Activated T-cell treated with anti-CD3 and anti-CD28 coated beads for 24 hours (primary cell): ENCODE measurements at regions not wholly inside any gene's neighbourhood (a gene's known extent, or its start where the extent isn't known, plus 50 kb on each side); places are given as distances from the start of the nearest gene placed in this dataset.

Experiments
- DNase-seq: peaks from one replicate; pipeline ENCODE4 v3.0.0-alpha.2; 2020; ENCODE audit warnings: low read depth

DNA sequence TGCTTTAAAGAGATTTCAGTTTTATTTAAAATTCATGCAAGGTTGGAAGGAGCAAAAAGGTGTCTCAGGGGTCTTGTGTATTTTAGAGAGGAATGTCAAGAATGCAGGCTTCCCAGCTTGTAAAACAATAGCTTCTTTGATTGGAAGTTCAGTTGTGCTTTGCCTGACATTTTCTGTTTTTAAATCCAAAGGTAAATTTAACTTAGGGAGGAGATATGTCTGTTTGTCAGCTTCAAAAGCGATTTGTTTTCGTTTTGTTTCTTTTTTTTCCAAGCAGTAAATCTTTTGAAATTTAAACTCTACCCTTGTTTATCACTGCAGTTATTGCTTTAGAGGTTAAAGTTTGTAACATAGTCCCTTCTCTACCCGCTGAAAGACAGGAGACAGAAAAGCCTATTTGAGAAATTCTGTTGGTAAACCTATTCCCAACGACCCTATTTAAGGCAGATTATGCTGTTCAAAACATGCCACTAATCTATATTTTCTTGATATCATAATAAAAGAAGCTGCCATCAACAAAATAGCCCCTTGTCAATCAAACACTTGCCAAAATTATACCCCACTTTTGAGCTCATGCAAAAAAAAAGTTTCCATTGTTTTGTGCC is 639.6 kb downstream of the IRS1 start:
- no peak for DNase-seq

DNA sequence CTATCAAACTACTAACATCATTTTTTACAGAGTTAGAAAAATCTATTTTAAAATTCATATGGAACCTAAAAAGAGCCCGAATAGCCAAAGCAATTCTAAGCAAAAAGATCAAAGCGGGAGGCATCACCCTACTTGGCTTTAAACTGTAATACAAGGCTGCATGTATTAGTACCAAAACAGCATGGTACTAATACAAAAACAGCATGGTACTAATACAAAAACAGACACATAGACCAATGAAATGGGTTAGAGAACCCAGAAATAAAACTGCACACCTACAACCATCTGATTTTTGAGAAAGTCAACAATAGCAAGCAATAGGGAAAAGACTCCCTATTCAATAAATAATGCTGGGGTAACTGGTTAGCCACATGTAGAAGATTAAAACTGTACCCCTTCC is 640.7 kb downstream of the IRS1 start:
- no peak for DNase-seq

DNA sequence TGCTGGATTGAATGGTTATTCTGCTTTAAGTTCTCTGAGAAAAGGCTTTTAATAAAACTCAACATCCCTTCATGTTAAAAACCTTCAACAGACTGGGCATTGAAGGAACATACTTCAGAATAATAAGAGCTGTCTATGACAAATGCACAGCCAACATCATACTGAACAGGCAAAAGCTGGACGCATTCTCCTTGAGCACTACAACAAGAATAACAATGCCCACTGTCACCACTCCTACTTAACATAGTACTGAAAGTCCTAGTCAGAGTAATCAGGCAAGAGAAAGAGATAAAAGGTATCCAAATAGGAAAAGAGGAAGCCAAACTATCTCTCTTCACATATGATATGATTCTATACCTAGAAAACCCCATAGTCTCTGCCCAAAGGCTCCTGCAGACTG is 641.4 kb downstream of the IRS1 start:
- no peak for DNase-seq

DNA sequence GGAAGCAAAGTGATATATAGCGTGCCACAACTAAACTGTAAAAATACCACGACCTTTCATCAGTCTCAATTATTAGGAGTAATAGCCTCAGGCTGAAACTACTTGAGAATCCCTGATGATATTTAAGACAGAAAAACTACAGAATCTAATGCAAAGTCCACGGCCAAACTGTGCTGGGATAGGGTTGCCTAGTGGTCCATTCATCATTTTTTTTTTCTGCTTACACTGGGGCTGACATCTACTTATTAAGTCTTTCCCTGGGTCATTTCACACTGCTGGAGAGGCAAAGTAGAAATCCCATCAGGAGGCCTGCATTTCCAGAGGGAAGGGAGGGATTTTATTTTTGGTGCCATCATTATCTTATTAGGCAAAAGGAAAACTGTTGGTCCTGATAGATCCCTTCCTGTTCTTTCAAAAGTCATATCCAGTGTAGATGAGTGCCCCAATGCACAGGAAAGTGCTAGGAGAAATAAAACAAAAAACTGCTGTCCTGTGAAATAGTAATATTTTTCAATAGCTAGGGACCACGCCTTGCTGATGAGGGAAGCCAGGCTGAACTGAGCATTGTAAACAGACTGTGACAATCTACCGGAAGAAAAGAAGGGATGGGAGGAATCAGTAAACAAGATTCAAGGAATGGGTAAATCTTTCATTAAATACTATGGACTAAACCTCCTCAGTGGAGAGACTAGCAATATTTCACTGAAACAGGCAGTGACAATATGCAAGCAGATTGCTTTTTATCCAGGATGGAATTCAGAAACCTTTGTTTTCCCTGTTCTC is 644.3 kb downstream of the IRS1 start:
- no peak for DNase-seq

DNA sequence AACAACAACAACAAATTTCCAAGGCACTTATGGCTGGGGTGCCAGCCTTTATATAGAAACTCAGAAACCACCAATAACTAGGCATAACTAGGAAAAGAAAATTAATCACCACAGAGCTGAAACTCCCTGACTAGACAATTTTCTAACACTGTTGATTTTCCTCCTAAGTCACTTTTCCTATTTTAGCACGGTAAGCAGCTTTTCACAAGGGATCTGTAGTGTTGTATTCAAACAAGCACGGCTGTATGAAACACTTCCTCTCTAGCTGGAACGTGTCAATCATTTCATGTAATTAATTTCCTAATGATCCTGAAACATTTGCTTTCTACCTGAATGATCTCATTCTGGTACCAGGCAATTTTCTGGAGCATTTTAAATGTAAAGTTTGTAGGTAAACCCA is 645.0 kb downstream of the IRS1 start:
- DNase-seq = no peak

DNA sequence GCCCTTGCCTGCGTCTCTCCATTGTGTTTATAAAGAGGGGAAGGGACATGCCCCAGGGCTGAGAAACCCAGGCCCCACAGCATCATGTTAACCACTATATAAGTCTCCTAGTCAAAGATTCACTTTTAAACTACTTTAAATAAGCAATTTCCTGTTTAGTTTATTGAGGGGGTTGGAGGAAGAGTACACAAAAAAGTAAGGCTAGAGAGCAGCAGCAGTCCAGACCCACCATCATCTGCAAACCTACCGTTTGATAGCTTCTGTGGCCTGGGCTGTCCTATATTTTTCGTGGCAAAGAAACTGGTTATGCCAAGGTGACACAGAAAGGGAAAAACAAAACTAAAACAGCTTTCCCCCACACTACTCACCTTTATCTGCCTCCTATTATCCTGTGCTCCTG is 646.1 kb downstream of the IRS1 start:
- no peak for DNase-seq

DNA sequence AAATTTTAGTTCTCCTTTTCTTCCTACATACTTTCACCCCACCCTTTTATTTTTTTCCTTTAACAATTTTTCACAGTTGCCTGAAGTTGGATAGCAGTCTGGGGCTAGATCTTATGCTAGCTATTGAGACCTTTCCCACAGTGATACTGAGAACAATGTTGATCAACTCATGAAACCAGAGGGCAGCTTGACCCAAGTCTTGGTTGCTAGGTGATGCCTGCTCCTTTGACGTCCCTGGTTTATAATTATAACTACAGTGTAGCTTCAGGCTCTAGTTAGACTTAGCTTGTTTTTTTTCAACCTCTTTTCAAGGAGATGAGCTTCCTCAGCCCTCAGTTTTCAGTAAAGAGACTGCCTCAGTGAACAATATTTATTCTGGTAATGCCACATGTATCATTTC is 648.5 kb downstream of the IRS1 start:
- DNase-seq = no peak

DNA sequence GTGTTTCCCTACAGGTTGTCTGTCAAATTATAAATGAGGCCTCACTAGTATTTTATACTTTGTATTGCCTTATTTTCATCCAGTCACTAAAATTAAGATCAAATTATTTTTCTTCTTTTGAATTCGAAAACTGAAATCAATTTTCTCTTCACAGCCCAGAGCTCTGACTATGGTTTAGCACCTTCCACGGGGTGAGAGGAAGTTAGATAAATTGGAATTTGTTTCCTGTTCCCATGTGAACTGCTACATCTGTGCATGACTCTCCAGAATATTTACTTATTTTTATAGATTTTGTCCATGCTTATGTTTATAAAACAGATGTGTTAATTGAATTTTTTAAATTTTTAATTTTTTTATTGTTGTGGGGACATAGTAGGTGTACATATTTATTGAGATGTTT is 656.5 kb downstream of the IRS1 start:
- no peak for DNase-seq

DNA sequence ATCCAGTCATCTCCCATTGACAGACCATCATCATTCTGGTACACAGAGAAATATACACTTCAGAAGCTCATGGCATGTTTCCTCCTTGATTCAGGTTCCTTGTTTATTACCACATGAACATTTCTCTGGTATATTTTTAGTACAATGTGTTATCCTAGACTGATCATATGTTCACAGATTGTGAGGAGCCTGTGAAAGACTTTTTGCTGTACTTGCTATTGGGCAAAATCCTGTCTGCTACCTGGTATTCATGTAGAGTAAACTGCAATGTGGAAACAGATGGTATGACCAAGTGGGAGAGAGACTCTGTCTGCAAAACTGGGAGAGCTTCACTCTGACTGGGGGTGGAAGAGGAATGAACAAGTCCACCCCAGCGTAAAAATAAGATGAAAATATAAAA is 657.2 kb downstream of the IRS1 start:
- no peak for DNase-seq

DNA sequence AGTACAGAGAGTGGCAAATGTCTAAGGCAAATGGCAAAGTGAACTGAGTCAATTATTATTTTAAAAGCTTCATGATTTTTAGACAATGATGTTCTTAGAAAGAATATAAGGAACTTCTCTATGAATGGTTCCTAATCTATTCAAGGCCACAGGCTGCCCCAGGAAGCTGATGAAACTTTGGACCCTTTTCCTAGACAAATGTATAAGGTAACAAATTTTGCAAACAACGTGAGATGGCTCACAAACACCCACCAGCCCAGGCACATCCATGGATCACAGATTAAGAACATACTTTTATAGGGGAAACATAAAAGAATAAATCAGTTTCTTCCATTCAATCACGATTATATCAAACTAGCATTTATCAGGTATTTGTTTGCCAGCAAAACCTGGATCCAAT is 659.0 kb downstream of the IRS1 start:
- no peak for DNase-seq

DNA sequence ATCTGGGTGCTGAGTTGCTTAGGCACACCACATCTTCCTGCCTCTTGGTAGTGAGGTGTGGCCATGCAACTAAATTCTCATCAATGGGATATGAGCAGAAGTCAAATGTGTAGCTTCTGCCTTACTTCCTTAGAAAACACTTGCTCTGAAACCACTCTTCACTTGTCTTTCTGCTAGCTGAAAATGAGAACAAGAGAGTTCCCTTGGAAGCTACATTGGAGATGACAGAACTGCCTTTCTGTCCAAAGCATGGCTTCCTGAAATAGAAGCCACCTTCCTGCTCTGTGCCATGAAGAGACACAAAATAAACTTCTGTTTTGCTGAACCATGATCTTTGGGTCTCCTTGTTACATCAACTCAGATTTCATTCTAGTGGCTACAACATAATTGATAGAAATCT is 659.9 kb downstream of the IRS1 start:
- no peak for DNase-seq

DNA sequence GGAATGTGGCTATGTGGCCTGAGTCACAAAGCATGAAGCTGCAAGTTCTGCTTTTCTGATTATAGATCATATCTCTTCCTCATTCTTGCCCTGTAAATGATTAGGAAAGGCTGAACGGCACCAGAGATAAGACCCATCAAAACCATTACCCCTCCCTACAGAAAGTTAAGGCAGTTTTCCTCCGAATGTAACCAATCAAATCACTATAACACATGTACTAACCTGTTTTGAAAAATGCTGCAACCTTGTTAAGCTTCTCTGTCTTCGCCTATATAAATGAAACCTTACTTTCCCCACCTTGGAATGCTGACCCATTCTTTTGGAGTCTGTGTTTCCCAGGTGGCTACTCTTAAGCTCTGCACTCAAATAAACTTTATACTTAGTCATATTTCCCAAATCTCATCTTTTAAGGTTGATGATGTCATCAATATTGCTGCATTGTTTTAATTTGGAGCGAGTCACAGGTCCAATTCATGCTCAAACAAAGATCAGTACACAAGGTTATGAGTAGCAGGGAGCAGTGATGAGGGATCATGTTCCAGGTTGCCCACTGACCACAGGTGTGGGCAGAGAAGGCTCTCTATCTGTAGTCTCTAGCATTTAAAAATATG is 662.3 kb downstream of the IRS1 start:
- DNase-seq = no peak

DNA sequence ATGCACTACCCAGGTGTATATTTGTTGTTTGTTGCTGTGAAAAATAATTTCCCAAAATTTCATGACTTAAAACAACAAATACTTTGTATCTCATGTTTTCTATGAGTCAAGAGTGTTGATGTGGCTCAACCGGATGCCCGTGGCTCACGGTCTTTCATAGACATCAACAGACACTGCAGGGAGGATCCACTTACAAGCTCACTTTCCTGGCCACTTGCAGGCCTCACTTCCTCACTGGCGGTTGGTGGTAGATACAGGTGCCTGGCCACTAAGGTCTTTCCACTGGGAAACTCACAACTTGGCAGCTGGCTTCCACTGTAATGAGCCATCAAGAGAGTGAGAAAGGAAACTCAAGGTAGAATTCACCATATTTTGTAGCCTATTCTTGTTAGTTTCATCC is 662.9 kb downstream of the IRS1 start:
- DNase-seq = no peak

DNA sequence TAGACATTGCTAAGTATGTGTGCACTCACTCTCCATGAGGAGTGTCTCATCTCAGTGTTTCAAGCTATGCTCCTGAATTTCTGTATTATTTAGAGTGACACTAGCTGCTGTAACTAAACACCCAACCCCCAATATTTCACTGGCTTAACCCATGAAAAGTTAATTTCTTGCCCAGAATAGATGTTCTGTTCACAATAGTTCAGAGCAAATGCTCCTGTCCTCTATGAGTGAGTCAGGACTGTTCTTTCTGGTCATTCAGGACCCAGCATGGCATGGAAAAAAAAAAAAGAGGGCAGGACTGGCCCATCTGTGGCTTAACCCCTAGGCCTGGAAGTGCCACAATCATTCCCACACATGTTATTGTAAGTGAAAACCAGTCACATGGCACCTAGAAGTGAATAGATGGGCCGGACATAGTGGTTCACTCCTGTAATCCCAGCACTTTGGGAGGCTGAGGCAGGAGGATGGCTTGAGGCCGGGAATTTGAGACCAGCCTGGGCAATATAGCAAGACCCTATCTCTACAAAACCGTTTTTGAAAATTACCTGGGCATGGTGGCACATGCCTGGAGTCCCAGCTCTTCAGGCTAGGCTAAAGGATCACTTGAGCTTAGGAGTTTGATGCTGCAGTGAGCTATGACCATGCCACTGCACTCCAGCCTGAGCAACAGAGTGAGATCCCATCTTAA is 663.6 kb downstream of the IRS1 start:
- DNase-seq = no peak

DNA sequence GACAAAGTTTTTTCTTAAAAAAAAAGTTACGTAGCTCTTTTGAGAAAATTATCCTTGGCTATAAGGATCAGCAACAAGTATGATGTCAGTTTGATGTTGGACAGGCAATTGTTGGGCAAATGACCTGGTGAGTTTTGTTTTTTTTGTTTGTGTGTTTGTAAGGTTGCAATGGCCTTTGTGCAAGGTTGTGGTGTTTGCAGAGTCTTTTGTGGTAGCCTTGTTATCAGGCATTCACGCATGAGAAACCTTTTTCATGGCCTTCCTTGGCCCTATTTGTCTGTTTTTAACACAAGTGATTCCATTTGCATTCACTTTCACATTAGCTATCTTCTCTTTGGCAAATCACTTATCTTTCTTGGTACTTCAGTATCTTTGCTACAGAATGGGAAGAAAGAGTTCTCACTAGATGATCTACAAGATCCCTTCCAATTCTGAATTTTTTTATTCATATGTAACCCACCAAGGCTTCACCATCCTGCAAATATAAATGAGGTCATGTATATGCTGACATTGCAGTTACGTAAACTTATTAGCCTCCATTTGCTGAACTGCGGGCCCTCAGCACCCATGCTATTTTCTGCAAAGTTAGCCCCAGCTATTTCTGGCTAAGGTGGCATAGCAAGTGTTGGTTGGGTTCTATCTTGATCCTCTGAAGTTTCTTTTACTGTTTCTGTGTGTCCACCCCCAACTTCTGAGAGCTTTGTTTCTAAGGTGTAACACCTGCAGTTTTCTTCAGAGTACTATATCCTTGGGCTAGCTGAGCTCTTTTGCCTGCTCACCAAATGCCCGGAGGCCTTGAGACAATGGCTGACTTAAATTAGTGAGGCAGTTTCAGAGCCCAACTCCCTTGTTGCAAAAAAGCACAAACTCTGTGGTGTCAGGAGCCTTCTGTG is 667.1 kb downstream of the IRS1 start:
- no peak for DNase-seq

DNA sequence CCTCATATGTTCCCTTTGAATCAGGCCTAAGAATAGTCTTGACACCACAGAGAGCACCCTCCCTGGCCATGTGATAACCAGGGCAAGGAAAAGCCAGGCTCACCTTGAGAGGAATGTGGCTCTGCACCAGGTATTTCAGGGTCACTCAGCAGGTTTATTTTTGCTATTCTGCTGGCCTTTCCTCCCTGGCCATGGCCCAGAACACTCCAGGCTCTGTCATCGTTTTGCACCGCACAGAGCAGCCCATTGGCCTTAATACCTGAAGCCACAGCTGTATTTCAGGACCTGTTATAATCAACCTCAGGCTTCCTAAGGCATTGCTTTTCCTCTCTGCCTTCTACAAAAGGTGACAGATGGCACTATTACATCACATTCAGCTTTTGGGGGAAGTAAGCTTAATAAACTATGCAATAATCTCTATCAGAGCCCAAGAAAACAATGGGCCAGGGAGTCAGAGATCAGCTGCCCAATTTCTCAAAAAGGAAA is 668.3 kb downstream of the IRS1 start:
- no peak for DNase-seq

DNA sequence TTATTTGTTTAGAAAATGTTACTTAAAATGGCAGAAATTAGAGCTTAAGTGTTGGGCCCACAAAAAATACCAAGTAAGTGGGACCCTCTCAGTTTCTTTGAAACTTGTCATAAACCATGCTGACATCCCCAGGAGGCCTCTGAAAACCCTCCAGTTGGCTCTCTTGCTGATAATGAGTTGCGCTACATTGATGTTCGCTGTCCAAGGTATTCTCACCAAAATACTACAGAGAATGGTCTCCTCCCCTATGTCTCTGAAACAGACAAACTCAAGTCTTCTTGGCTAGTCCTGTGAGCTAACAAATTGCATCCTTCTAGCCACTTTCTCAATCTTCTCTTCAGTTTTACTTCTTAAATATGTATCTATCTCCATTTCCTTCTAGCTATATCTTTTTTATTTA is 669.4 kb downstream of the IRS1 start:
- DNase-seq = no peak

DNA sequence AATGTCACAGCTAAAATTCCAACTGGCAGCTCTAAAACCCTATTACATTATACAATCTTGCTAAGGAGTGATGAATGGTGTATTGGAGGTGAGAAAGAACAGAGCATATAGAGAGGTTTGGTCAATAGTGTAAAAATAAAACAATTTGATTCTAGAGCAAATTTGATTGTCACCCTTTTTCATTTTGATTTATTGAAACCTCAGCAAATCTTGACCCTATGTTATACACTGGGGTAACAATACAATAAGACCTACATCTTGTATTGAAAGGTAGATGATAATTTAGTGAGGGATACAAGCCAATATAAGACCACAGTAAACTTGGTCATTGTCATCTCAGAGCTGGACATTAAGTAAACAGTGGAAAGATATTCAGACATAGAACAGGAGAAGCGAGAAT is 671.9 kb downstream of the IRS1 start:
- DNase-seq = no peak

DNA sequence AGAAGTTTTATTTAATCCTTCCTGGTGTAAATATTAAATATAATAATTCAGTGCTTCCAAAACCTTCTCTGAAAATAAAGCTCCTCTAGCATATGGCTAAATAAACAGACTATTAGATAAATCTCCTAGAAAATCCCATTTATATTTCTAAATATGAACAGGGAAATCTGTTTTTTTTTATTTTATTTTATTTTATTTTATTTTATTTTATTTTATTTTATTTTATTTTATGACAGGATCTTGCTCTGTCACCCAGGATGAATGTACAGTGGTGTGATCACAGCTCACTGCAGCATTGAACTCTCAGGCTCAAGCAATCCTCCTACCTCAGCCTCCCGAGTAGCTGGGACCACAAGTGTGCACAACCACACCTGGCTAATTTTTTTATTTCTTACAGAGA is 673.5 kb downstream of the IRS1 start:
- no peak for DNase-seq

DNA sequence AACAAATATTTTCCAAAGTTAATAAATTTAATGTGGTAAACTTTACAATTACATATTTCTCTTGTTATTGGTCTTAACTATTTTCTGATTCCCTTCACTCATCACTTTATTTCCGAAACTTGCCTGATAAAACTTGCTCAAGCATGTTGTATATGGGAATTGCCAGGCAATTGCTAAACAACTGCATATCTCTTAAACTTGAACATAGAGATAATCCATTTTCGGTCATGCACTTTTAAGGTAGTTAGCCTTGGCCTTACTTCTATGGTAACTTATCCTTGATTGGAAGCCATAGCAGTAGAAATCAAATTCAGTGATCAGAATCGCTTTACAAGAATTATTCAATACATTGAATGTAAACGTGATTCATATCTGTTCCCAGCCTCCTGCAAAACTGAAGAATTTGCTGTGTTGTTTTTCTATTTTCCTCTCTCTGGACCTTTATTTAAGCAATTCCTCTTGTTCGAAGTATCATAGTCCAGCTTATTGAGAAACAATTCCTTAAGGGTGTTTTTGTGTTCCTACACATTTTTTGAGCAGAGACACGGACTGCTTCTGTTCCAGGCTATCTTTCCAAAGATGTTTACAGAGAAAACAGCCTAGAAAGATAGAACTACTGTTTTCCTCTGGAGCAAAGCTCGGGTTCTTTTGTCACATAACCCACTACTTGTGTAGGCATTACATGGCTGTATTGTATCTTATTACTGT is 674.3 kb downstream of the IRS1 start:
- no peak for DNase-seq

DNA sequence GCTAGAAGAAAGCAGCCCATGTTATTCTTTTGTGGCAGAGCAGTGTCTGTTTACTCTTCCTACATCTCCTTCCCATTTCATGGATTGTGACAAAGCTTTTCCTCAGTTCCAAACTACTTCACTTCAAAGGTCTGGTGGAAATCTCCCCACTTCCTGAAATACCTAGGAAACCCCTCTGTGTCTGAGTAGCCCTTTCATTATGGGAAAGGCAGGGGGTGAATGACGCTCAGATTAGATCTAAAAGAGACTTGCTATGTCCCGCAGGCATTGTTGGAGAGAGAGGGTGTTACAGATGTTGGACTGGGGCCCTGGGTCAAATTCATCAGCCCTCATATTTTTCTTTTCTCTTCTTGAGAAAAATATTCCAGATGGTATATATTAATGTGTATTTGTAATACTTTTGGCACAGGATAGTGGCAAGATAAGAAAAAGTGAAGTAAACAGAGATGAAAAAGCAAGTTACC is 675.0 kb downstream of the IRS1 start:
- DNase-seq = no peak
